ENCODE measurements at regions not wholly inside any gene's neighbourhood (a gene's known extent, or its start where the extent isn't known, plus 50 kb on each side); places are given as distances from the start of the nearest gene placed in this dataset.

DNA sequence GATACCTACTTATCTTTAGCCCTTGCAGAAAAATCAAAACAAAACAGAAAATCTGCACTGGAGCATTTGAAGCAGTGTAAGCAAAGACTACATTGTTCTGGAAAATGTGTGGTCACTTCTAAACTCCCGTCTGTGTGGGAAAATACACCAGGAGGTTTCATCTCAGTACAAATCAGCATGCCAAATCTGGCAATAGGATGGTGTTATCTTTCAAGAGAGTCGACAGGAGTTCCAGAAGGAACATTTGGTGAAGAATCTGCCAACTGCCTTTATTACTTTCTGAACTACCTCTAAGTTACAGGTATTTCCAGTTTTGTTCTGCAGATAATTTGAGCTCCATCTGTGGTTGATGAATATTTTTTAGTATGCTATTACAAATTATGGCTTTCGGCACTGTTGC, 1348.0 kb downstream of the RAPGEF2 start:
- TF ChIP-seq POLR2AphosphoS5 (IDR thresholded peaks at IDR 0.05; ENCODE audit: borderline replicate concordance, low read depth, low read length) (no peak), EZH2 (IDR thresholded peaks at IDR 0.05) (no peak)
